ENCODE measurements at regions not wholly inside any gene's neighbourhood (a gene's known extent, or its start where the extent isn't known, plus 50 kb on each side); places are given as distances from the start of the nearest gene placed in this dataset.

DNA sequence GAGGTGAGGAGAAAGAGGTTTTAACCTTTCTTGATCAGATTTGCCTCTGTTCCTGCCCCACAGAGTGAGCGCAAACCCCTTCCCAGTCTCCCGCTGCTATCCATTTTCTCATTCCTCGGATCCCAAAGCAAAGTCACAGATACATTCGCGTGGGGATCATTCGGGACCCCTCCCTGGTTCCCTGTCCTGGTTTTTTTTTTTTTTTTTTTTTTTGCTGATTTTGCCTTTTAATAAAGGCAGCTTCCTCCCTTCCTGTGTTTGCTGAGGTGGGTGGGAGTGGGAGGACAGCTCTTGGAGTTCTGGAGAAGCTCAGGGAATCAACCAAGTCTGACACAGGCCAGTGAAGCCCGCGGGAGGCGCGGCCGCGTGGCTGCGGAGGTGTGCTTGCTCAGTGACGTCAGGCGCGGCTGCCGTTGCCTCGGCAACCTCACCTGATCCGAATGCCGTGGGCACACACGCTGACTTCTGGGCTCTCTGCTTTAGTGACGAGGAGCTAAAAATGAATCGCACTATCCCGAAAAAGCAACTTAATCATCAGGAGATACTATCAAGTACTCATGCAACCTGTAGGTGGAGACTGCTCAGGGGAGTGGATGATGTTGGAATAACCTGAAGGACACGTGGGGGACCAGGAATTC is 106.4 kb downstream of the TBX19 start:
- TF ChIP-seq, protein P1, sequence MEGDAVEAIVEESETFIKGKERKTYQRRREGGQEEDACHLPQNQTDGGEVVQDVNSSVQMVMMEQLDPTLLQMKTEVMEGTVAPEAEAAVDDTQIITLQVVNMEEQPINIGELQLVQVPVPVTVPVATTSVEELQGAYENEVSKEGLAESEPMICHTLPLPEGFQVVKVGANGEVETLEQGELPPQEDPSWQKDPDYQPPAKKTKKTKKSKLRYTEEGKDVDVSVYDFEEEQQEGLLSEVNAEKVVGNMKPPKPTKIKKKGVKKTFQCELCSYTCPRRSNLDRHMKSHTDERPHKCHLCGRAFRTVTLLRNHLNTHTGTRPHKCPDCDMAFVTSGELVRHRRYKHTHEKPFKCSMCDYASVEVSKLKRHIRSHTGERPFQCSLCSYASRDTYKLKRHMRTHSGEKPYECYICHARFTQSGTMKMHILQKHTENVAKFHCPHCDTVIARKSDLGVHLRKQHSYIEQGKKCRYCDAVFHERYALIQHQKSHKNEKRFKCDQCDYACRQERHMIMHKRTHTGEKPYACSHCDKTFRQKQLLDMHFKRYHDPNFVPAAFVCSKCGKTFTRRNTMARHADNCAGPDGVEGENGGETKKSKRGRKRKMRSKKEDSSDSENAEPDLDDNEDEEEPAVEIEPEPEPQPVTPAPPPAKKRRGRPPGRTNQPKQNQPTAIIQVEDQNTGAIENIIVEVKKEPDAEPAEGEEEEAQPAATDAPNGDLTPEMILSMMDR (IDR thresholded peaks at IDR 0.05; ENCODE audit: insufficient read depth, low read length, poor library complexity, severe bottlenecking), result no peak
- TF ChIP-seq EZH2phosphoT487 (conservative IDR thresholded peaks at IDR 0.05; ENCODE audit: low read length), result no peak
- Histone ChIP-seq H3K9ac (ENCODE audit: low read length) (no peak overlapping the region), H4K20me1 (ENCODE audit: low read depth, low read length) (no peaks in the 10 kb centered on the region), H3K9me3 (ENCODE audit: insufficient read depth, low read length) (no peaks in the 10 kb centered on the region), H3K4me3 (ENCODE audit: insufficient read depth, low read length, poor library complexity, severe bottlenecking) (no peak overlapping the region), H2AFZ (ENCODE audit: low read depth, low read length, severe bottlenecking) (no peak overlapping the region), H3F3A (ENCODE audit: insufficient read depth) (no peaks in the 10 kb centered on the region), H3K27me3 (ENCODE audit: low read length) (no peaks in the 10 kb centered on the region), H3K36me3 (ENCODE audit: low read length) (no peaks in the 10 kb centered on the region), H3K9me2 (replicated peaks; ENCODE audit: insufficient read depth, low read length) (no peaks in the 10 kb centered on the region), H3K27ac (ENCODE audit: low read depth, low read length) (no peak overlapping the region), H3K79me2 (ENCODE audit: insufficient read depth, low read length) (no peaks in the 10 kb centered on the region), H3K4me2 (ENCODE audit: low read depth, low read length, poor library complexity, severe bottlenecking) (no peak overlapping the region)

- Histone ChIP-seq H4K20me1 (ENCODE audit: low read depth, low read length) (no peaks in the 10 kb centered on the region), H2AFZ (ENCODE audit: low read depth, low read length, severe bottlenecking) (no peak overlapping the region), H3K9me2 (replicated peaks; ENCODE audit: insufficient read depth, low read length) (no peaks in the 10 kb centered on the region), H3K9me3 (ENCODE audit: insufficient read depth, low read length) (no peaks in the 10 kb centered on the region), H3K79me2 (ENCODE audit: insufficient read depth, low read length) (no peaks in the 10 kb centered on the region), H3K4me3 (ENCODE audit: insufficient read depth, low read length, poor library complexity, severe bottlenecking) (no peak overlapping the region), H3K4me2 (ENCODE audit: low read depth, low read length, poor library complexity, severe bottlenecking) (no peak overlapping the region), H3K9ac (ENCODE audit: low read length) (no peak overlapping the region), H3K36me3 (ENCODE audit: low read length) (no peaks in the 10 kb centered on the region), H3F3A (ENCODE audit: insufficient read depth) (no peaks in the 10 kb centered on the region), H3K27ac (ENCODE audit: low read depth, low read length) (no peak overlapping the region), H3K27me3 (ENCODE audit: low read length) (no peaks in the 10 kb centered on the region)
- TF ChIP-seq, protein P1 (IDR thresholded peaks at IDR 0.05; ENCODE audit: insufficient read depth, low read length, poor library complexity, severe bottlenecking), result no peak
- TF ChIP-seq EZH2phosphoT487 (conservative IDR thresholded peaks at IDR 0.05; ENCODE audit: low read length), result no peak
Observed at GRCh38 chr1:168386492-168386891, 105.8 kb downstream of the TBX19 start.

DNA sequence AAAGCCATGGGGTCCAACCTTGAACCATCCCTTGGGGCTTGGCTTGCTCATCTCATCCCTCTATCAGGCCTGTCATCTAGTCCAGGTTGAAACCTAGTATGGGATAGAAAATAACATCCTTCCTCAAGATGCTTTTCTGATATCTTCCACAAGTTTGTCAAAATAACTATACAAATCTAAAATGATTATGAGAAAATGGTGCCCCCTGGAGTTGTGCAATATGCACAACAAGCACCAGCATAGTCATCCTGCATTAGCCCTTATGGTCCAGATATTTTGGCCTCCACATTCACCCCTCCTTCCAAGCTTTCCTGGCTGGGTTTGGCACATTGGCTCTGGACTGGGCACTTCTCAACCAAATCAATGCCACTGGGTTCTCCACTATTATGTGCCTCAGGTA is 101.2 kb downstream of the TBX19 start:
- Histone ChIP-seq H3K9me2 (replicated peaks; ENCODE audit: insufficient read depth, low read length) (no peaks in the 10 kb centered on the region), H3K36me3 (ENCODE audit: low read length) (no peaks in the 10 kb centered on the region), H3K4me2 (ENCODE audit: low read depth, low read length, poor library complexity, severe bottlenecking) (no peak overlapping the region), H3K27ac (ENCODE audit: low read depth, low read length) (no peak overlapping the region), H3K9ac (ENCODE audit: low read length) (no peak overlapping the region), H3K4me3 (ENCODE audit: insufficient read depth, low read length, poor library complexity, severe bottlenecking) (no peak overlapping the region), H3K9me3 (ENCODE audit: insufficient read depth, low read length) (no peaks in the 10 kb centered on the region), H3K79me2 (ENCODE audit: insufficient read depth, low read length) (no peaks in the 10 kb centered on the region), H2AFZ (ENCODE audit: low read depth, low read length, severe bottlenecking) (no peak overlapping the region), H3K27me3 (ENCODE audit: low read length) (no peaks in the 10 kb centered on the region), H4K20me1 (ENCODE audit: low read depth, low read length) (no peaks in the 10 kb centered on the region), H3F3A (ENCODE audit: insufficient read depth) (no peaks in the 10 kb centered on the region)
- no peak for TF ChIP-seq EZH2phosphoT487 (conservative IDR thresholded peaks at IDR 0.05; ENCODE audit: low read length)
- TF ChIP-seq, protein P1 (IDR thresholded peaks at IDR 0.05; ENCODE audit: insufficient read depth, low read length, poor library complexity, severe bottlenecking), result no peak

Data from SU-DHL-6 (cell line).